ENCODE measurements at regions not wholly inside any gene's neighbourhood (a gene's known extent, or its start where the extent isn't known, plus 50 kb on each side); places are given as distances from the start of the nearest gene placed in this dataset.

DNA sequence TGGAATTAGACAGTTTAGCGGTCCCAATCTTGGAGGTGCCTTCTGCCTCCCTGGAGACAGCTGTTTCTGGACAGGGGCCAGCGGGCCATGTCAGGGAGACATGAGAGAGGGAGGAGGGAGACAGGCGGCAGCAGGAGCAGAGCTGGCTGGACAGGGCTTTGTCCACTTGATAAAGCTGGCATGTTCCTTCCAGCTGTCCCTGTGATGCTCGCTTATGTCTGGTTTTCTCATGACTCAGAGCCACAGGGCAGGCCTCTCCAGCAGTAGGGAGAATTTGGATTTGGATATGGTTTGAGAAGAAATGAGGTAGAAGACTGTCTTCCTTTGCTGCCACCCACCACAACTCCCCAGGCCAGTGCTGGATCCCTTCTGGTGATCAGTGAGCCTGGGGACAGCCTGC lies 51.7 kb upstream of the SORCS3 start:
- Histone ChIP-seq H3K9me3 (ENCODE audit: control insufficient read depth, low read depth, low read length) (no peaks in the 10 kb centered on the region), H3K4me1 (ENCODE audit: control insufficient read depth, extremely low read depth, insufficient read depth, low read length) (peaks cover 11% of the 10 kb centered on the region), H2AFZ (ENCODE audit: control insufficient read depth, low read length) (peak overlapping the region; percentile 58), H3K27ac (ENCODE audit: control insufficient read depth, insufficient read depth, low read length) (peak overlapping the region; percentile 48), H3K79me2 (ENCODE audit: control insufficient read depth, insufficient read depth, low read length) (no peaks in the 10 kb centered on the region), H3K9me1 (ENCODE audit: control insufficient read depth, extremely low read depth, insufficient read depth, low read length) (no peaks in the 10 kb centered on the region), H3K36me3 (ENCODE audit: control insufficient read depth in 2 of 2, extremely low read depth in 1 of 2, insufficient read depth in 2 of 2, low read length in 2 of 2) (no peaks in the 10 kb centered on the region), H3K27me3 (ENCODE audit: control insufficient read depth, extremely low read depth, insufficient read depth, low read length) (no peaks in the 10 kb centered on the region), H4K20me1 (ENCODE audit: control insufficient read depth, extremely low read depth, insufficient read depth, low read length) (no peaks in the 10 kb centered on the region), H3K9ac (ENCODE audit: control insufficient read depth, extremely low read depth, insufficient read depth, low read length) (no peak overlapping the region), H3K4me3 (ENCODE audit: control insufficient read depth in 2 of 3, extremely low read depth in 1 of 3, insufficient read depth in 2 of 3, low read depth in 1 of 3, low read length in 3 of 3) (no peak overlapping the region), H3K4me2 (ENCODE audit: control insufficient read depth, extremely low read depth, insufficient read depth, low read depth, low read length) (peak overlapping the region; percentile 46)
- TF ChIP-seq, protein P1, sequence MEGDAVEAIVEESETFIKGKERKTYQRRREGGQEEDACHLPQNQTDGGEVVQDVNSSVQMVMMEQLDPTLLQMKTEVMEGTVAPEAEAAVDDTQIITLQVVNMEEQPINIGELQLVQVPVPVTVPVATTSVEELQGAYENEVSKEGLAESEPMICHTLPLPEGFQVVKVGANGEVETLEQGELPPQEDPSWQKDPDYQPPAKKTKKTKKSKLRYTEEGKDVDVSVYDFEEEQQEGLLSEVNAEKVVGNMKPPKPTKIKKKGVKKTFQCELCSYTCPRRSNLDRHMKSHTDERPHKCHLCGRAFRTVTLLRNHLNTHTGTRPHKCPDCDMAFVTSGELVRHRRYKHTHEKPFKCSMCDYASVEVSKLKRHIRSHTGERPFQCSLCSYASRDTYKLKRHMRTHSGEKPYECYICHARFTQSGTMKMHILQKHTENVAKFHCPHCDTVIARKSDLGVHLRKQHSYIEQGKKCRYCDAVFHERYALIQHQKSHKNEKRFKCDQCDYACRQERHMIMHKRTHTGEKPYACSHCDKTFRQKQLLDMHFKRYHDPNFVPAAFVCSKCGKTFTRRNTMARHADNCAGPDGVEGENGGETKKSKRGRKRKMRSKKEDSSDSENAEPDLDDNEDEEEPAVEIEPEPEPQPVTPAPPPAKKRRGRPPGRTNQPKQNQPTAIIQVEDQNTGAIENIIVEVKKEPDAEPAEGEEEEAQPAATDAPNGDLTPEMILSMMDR (optimal IDR thresholded peaks at IDR 0.05 in 1 of 3, IDR thresholded peaks at IDR 0.05 in 1 of 3, conservative IDR thresholded peaks at IDR 0.05 in 1 of 3; ENCODE audit: extremely low read depth in 1 of 3, insufficient read depth in 2 of 3, low read length in 3 of 3): no peak
- TF ChIP-seq EZH2 (IDR thresholded peaks at IDR 0.05; ENCODE audit: low read length): no peak
- dilution Hi-C loops (cut with MboI; ENCODE audit: extremely low pct_ligation_motif_present, low sequenced_read_pairs): loop anchor here (25.0 kb wide), 1 partner anchor 177 kb away; no protein-coding TSS in a partner anchor
- DNase-seq (ENCODE audit: low read depth, low spot score): no peak
- FAIRE-seq: no peak

- Histone ChIP-seq H3K4me1 (ENCODE audit: control insufficient read depth, extremely low read depth, insufficient read depth, low read length) (peaks cover 11% of the 10 kb centered on the region), H3K36me3 (ENCODE audit: control insufficient read depth in 2 of 2, extremely low read depth in 1 of 2, insufficient read depth in 2 of 2, low read length in 2 of 2) (no peaks in the 10 kb centered on the region), H3K9ac (ENCODE audit: control insufficient read depth, extremely low read depth, insufficient read depth, low read length) (no peak overlapping the region), H3K9me3 (ENCODE audit: control insufficient read depth, low read depth, low read length) (no peaks in the 10 kb centered on the region), H4K20me1 (ENCODE audit: control insufficient read depth, extremely low read depth, insufficient read depth, low read length) (no peaks in the 10 kb centered on the region), H3K27me3 (ENCODE audit: control insufficient read depth, extremely low read depth, insufficient read depth, low read length) (peaks cover 3% of the 10 kb centered on the region), H3K79me2 (ENCODE audit: control insufficient read depth, insufficient read depth, low read length) (no peaks in the 10 kb centered on the region), H3K9me1 (ENCODE audit: control insufficient read depth, extremely low read depth, insufficient read depth, low read length) (no peaks in the 10 kb centered on the region), H2AFZ (ENCODE audit: control insufficient read depth, low read length) (peak overlapping the region; percentile 58), H3K27ac (ENCODE audit: control insufficient read depth, insufficient read depth, low read length) (peak overlapping the region; percentile 48), H3K4me3 (ENCODE audit: control insufficient read depth in 2 of 3, extremely low read depth in 1 of 3, insufficient read depth in 2 of 3, low read depth in 1 of 3, low read length in 3 of 3) (no peak overlapping the region), H3K4me2 (ENCODE audit: control insufficient read depth, extremely low read depth, insufficient read depth, low read depth, low read length) (peak overlapping the region; percentile 46)
- FAIRE-seq (peak; percentile 99), DNase-seq (ENCODE audit: low read depth, low spot score) (peak; percentile 13)
- TF ChIP-seq, protein P1 (optimal IDR thresholded peaks at IDR 0.05 in 1 of 3, IDR thresholded peaks at IDR 0.05 in 1 of 3, conservative IDR thresholded peaks at IDR 0.05 in 1 of 3; ENCODE audit: extremely low read depth in 1 of 3, insufficient read depth in 2 of 3, low read length in 3 of 3): no peak
- no peak for TF ChIP-seq EZH2 (IDR thresholded peaks at IDR 0.05; ENCODE audit: low read length)
- dilution Hi-C loops (cut with MboI; ENCODE audit: extremely low pct_ligation_motif_present, low sequenced_read_pairs): loop anchor here (25.0 kb wide), 1 partner anchor 178 kb away; no protein-coding TSS in a partner anchor
These were observed 51.2 kb upstream of the SORCS3 start for GRCh38 chr10:104589871-104590270.
